Upper lobe of left lung (tissue), 4 donors: ENCODE measurements at regions not wholly inside any gene's neighbourhood (a gene's known extent, or its start where the extent isn't known, plus 50 kb on each side); places are given as distances from the start of the nearest gene placed in this dataset.

Source experiments
- POLR2A ChIP-seq, 4 donors: fragments of 450-650 bp; IDR thresholded peaks; one replicate each; pipeline ENCODE4 v1.5.1; 2016 to 2017; ENCODE audit warnings: antibody characterized with exemption in 4 of 4, mild to moderate bottlenecking in 2 of 4
- TF ChIP-seq, protein P1 (sequence below), 6 experiments: fragments of 450-650 bp in 4 of 6; fragments of 200-600 bp in 2 of 6; sonication (generic) in 2 of 6; IDR thresholded peaks; one replicate each; pipeline ENCODE4 v1.5.1; 2016 to 2019; ENCODE audit warnings: antibody characterized with exemption in 6 of 6

DNA sequence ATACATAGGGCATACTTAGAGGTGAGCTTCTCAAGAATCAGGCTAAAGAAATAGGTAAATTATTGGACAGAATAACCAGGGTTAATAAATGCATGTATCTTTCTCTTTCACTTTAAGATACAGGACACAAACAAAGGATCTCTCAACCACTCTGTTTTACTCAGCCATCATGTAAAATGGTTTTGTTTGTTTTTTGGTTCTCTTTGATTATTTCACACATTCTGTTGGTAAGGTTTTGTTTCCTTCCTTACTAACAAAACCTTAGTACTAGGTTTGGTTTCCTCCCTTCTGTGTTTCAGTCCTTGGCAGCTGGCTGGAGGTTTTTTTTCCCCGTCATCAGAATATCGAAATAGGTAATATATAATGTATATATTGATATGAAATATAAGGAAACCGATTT, 1506.8 kb upstream of the TMEFF2 start:
- TF ChIP-seq, protein P1, sequence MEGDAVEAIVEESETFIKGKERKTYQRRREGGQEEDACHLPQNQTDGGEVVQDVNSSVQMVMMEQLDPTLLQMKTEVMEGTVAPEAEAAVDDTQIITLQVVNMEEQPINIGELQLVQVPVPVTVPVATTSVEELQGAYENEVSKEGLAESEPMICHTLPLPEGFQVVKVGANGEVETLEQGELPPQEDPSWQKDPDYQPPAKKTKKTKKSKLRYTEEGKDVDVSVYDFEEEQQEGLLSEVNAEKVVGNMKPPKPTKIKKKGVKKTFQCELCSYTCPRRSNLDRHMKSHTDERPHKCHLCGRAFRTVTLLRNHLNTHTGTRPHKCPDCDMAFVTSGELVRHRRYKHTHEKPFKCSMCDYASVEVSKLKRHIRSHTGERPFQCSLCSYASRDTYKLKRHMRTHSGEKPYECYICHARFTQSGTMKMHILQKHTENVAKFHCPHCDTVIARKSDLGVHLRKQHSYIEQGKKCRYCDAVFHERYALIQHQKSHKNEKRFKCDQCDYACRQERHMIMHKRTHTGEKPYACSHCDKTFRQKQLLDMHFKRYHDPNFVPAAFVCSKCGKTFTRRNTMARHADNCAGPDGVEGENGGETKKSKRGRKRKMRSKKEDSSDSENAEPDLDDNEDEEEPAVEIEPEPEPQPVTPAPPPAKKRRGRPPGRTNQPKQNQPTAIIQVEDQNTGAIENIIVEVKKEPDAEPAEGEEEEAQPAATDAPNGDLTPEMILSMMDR (IDR thresholded peaks at IDR 0.05) = no peak
- TF ChIP-seq POLR2A (IDR thresholded peaks at IDR 0.05) = no peak
